MM.1S (cell line): ENCODE measurements at regions not wholly inside any gene's neighbourhood (a gene's known extent, or its start where the extent isn't known, plus 50 kb on each side); places are given as distances from the start of the nearest gene placed in this dataset.
"Not testable (repeated sequence)": the region's sequence is repeated elsewhere in the genome, so short reads cannot be mapped to it uniquely, and the experiment has no call there.

ENCODE experiments used
- EZH2 ChIP-seq: fragments of 300-600 bp; sonication (generic); optimal IDR thresholded peaks from 2 replicates; pipeline ENCODE3; 2017; ENCODE audit warnings: low read depth, mild to moderate bottlenecking, antibody characterized with exemption, low read length, mixed read lengths
- EZH2phosphoT487 ChIP-seq: fragments of 300-600 bp; sonication (generic); IDR thresholded peaks from 2 replicates; pipeline ENCODE4 v1.6.1; 2018; ENCODE audit warnings: antibody characterized with exemption, low read length
- TF ChIP-seq, protein P1 (sequence below): fragments of 300-600 bp; sonication (generic); IDR thresholded peaks from 2 replicates; pipeline ENCODE4 v1.5.1; 2016; ENCODE audit warnings: antibody characterized with exemption, low read length, mixed read lengths

- TF ChIP-seq, protein P1, sequence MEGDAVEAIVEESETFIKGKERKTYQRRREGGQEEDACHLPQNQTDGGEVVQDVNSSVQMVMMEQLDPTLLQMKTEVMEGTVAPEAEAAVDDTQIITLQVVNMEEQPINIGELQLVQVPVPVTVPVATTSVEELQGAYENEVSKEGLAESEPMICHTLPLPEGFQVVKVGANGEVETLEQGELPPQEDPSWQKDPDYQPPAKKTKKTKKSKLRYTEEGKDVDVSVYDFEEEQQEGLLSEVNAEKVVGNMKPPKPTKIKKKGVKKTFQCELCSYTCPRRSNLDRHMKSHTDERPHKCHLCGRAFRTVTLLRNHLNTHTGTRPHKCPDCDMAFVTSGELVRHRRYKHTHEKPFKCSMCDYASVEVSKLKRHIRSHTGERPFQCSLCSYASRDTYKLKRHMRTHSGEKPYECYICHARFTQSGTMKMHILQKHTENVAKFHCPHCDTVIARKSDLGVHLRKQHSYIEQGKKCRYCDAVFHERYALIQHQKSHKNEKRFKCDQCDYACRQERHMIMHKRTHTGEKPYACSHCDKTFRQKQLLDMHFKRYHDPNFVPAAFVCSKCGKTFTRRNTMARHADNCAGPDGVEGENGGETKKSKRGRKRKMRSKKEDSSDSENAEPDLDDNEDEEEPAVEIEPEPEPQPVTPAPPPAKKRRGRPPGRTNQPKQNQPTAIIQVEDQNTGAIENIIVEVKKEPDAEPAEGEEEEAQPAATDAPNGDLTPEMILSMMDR, result not testable (repeated sequence)
- not testable (repeated sequence) for TF ChIP-seq EZH2, EZH2phosphoT487
Observed at GRCh38 chr4:134698831-134699230, 497.2 kb upstream of the PABPC4L start.
